HL-60 (cell line): ENCODE measurements at regions not wholly inside any gene's neighbourhood (a gene's known extent, or its start where the extent isn't known, plus 50 kb on each side); places are given as distances from the start of the nearest gene placed in this dataset.

ENCODE experiments used
- POLR2AphosphoS5 ChIP-seq: IDR thresholded peaks from 2 replicates; pipeline ENCODE4 v1.6.1; 2012; ENCODE audit warnings: low read depth
- SPI1 ChIP-seq: IDR thresholded peaks from 2 replicates; pipeline ENCODE4 v1.6.1; 2012; ENCODE audit warnings: low read depth, mild to moderate bottlenecking, borderline replicate concordance
- TF ChIP-seq, protein P1 (sequence below): IDR thresholded peaks from one replicate; pipeline ENCODE4 v1.5.1; 2011; ENCODE audit warnings: low read length, control low read depth, inconsistent platforms; ENCODE audit not compliant: insufficient read depth

DNA sequence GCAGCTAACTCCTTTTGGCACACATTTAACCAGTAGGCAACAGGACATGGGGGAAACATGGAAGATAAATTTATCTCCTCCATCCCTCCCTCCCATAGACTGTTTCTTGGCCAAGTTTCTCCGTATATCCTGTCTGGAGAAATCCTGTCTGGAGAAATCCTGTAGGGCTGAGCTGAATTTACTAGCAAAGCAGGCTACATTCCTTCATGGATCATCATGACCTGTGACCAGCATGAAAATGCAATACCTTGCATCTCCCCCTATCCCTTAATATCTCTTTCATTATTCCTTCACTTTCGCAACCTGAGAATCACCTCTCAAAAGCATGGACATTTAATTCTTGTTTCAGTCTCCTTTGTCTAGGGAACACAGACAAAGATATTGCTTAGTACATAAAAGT, 379.1 kb downstream of the PSAT1 start:
- TF ChIP-seq, protein P1, sequence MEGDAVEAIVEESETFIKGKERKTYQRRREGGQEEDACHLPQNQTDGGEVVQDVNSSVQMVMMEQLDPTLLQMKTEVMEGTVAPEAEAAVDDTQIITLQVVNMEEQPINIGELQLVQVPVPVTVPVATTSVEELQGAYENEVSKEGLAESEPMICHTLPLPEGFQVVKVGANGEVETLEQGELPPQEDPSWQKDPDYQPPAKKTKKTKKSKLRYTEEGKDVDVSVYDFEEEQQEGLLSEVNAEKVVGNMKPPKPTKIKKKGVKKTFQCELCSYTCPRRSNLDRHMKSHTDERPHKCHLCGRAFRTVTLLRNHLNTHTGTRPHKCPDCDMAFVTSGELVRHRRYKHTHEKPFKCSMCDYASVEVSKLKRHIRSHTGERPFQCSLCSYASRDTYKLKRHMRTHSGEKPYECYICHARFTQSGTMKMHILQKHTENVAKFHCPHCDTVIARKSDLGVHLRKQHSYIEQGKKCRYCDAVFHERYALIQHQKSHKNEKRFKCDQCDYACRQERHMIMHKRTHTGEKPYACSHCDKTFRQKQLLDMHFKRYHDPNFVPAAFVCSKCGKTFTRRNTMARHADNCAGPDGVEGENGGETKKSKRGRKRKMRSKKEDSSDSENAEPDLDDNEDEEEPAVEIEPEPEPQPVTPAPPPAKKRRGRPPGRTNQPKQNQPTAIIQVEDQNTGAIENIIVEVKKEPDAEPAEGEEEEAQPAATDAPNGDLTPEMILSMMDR = no peak
- TF ChIP-seq POLR2AphosphoS5 (no peak), SPI1 (no peak)
